Gastroesophageal sphincter (tissue), 4 donors: ENCODE measurements at regions not wholly inside any gene's neighbourhood (a gene's known extent, or its start where the extent isn't known, plus 50 kb on each side); places are given as distances from the start of the nearest gene placed in this dataset.

ENCODE experiments used
- ATAC-seq: fragments of 150-250 bp; one replicate; pipeline ENCODE4 v1.9.1; 2016; ENCODE audit warnings: mild to moderate bottlenecking, moderate library complexity
- H3K27ac ChIP-seq, 4 donors: fragments of 200-600 bp; sonication (generic) in 3 of 4; 1 replicate in 3 of 4; 2 replicates in 1 of 4; pipeline ENCODE4 v1.5.1; 2016 to 2019
- H3K27me3 ChIP-seq: fragments of 200-600 bp; sonication (generic); one replicate; pipeline ENCODE4 v1.5.1; 2019
- H3K36me3 ChIP-seq, 2 donors: fragments of 200-600 bp; sonication (generic); one replicate each; pipeline ENCODE4 v1.5.1; 2019; ENCODE audit warnings: control low read depth in 1 of 2
- H3K4me1 ChIP-seq, 3 donors: fragments of 200-600 bp; sonication (generic); 1 replicate in 2 of 3; 2 replicates in 1 of 3; pipeline ENCODE4 v1.5.1; 2016 to 2019; ENCODE audit warnings: control low read depth in 2 of 3
- H3K4me3 ChIP-seq, 2 donors: fragments of 200-600 bp; sonication (generic); one replicate each; pipeline ENCODE4 v1.5.1; 2019; ENCODE audit warnings: mild to moderate bottlenecking in 1 of 2, moderate library complexity in 1 of 2
- H3K9me3 ChIP-seq, 3 donors: fragments of 200-600 bp; sonication (generic); one replicate each; pipeline ENCODE4 v1.5.1; 2017 to 2019; ENCODE audit warnings: control low read depth in 2 of 3
- CTCF ChIP-seq, 4 experiments: fragments of 200-600 bp in 2 of 4; fragments of 450-650 bp in 2 of 4; sonication (generic) in 1 of 4; IDR thresholded peaks; one replicate each; pipeline ENCODE4 v1.5.1; 2017 to 2019; ENCODE audit warnings: antibody characterized with exemption in 4 of 4, mild to moderate bottlenecking in 2 of 4, moderate library complexity in 2 of 4
- EP300 ChIP-seq: sonication (generic); formaldehyde crosslinking; IDR thresholded peaks from one replicate; pipeline ENCODE4 v1.6.1; 2017; ENCODE audit warnings: antibody characterized with exemption, mild to moderate bottlenecking
- POLR2A ChIP-seq, 2 donors: fragments of 450-650 bp; IDR thresholded peaks; one replicate each; pipeline ENCODE4 v1.6.1; 2017; ENCODE audit warnings: antibody characterized with exemption in 2 of 2, mild to moderate bottlenecking in 2 of 2, moderate library complexity in 1 of 2
- POLR2AphosphoS5 ChIP-seq: sonication (generic); formaldehyde crosslinking; IDR thresholded peaks from one replicate; pipeline ENCODE4 v1.6.1; 2017; ENCODE audit warnings: antibody characterized with exemption
- WGBS, 2 donors: methylation state at CpG; one replicate each; pipeline ENCODE4 v1.1.5; 2018; ENCODE audit warnings: low coverage in 1 of 2; 5-methylcytosine and 5-hydroxymethylcytosine counted together

GRCh38 chr3:182726258-182727142, 66.8 kb upstream of the ATP11B start:
- 65 to 71% methylated on average over 5 to 9 of the region's 10 CpGs for WGBS, 2 donors
- H3K4me1 ChIP-seq: no peaks in the 10 kb centered on the region
- H3K4me3 ChIP-seq: no peak overlapping the region

GRCh38 chr3:182728238-182728637, 65.1 kb upstream of the ATP11B start:
- Histone ChIP-seq H3K36me3 (no peaks in the 10 kb centered on the region), H3K27ac (no peak overlapping the region), H3K4me1 (no peaks in the 10 kb centered on the region), H3K9me3 (no peaks in the 10 kb centered on the region), H3K27me3 (peaks cover 31% of the 10 kb centered on the region), H3K4me3 (no peak overlapping the region)
- no peak for ATAC-seq
- 56 to 86% methylated on average over 1 of the region's 3 CpGs for WGBS, 2 donors
- TF ChIP-seq CTCF (IDR thresholded peaks at IDR 0.05) (no peak), EP300 (no peak), POLR2AphosphoS5 (no peak), POLR2A (IDR thresholded peaks at IDR 0.05) (no peak)

More at GRCh38 chr3:182726258-182727142, 66.8 kb upstream of the ATP11B start:
- Histone ChIP-seq H3K9me3 (no peaks in the 10 kb centered on the region), H3K27me3 (peaks cover 26% of the 10 kb centered on the region), H3K36me3 (no peaks in the 10 kb centered on the region), H3K27ac (no peak overlapping the region)
- no peak for ATAC-seq
- TF ChIP-seq POLR2AphosphoS5 (no peak), EP300 (no peak), CTCF (IDR thresholded peaks at IDR 0.05) (no peak), POLR2A (IDR thresholded peaks at IDR 0.05) (no peak)

- WGBS, 2 donors: 50 to 60% methylated on average over 15 to 17 of the region's 19 CpGs
- no peaks in the 10 kb centered on the region for H3K4me1 ChIP-seq
- H3K27ac ChIP-seq: no peak overlapping the region
- H3K4me3 ChIP-seq: no peak overlapping the region
- no peak for ATAC-seq
- no peaks in the 10 kb centered on the region for H3K36me3 ChIP-seq
- no peak for TF ChIP-seq POLR2A (IDR thresholded peaks at IDR 0.05)
- TF ChIP-seq EP300: no peak
- no peak for TF ChIP-seq CTCF (IDR thresholded peaks at IDR 0.05)
- no peak for TF ChIP-seq POLR2AphosphoS5
- H3K27me3 ChIP-seq: peaks cover 22% of the 10 kb centered on the region
- H3K9me3 ChIP-seq: no peaks in the 10 kb centered on the region
Observed at GRCh38 chr3:182729903-182730674, 63.2 kb upstream of the ATP11B start.

GRCh38 chr3:182730675-182731042, 62.6 kb upstream of the ATP11B start:
- H3K27me3 ChIP-seq: peaks cover 16% of the 10 kb centered on the region
- no peaks in the 10 kb centered on the region for H3K4me1 ChIP-seq
- WGBS, 2 donors: 75 to 100% methylated on average over 1 of the region's 1 CpG
- no peaks in the 10 kb centered on the region for H3K36me3 ChIP-seq
- H3K4me3 ChIP-seq: no peak overlapping the region
- no peak overlapping the region for H3K27ac ChIP-seq
- H3K9me3 ChIP-seq: no peaks in the 10 kb centered on the region
- TF ChIP-seq CTCF (IDR thresholded peaks at IDR 0.05): no peak
- TF ChIP-seq EP300: no peak
- TF ChIP-seq POLR2AphosphoS5: no peak
- no peak for TF ChIP-seq POLR2A (IDR thresholded peaks at IDR 0.05)
- no peak for ATAC-seq
